Hematopoietic multipotent progenitor cell treated with erythropoietin and hydrocortisone succinate and interleukin-3 and kit ligand, for 15 days (in vitro differentiated cells): ENCODE measurements at regions not wholly inside any gene's neighbourhood (a gene's known extent, or its start where the extent isn't known, plus 50 kb on each side); places are given as distances from the start of the nearest gene placed in this dataset.

ENCODE experiments used
- DNase-seq: peaks from one replicate; pipeline ENCODE4 v3.0.0-alpha.2; 2015; ENCODE audit warnings: low spot score

DNA sequence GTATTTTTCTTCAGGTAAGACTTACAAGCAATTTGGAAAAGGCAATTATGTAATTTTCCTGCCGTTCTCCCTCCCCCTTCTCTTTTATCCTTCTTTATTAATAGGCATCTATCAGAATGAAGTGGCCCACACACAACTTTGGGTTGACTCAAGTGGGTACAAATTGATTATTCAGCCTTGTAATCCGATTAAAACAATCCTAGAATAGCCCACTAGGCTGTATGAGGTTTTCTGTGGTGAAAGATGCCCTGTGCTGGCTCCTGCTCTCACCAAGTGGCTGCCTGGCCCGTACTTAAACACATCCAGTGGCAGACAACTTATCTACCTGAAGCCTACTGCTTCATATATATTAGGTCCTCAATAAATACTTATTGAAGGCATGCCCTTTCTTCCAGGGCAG is 177.3 kb upstream of the C9orf72 start:
- DNase-seq: no peak

DNA sequence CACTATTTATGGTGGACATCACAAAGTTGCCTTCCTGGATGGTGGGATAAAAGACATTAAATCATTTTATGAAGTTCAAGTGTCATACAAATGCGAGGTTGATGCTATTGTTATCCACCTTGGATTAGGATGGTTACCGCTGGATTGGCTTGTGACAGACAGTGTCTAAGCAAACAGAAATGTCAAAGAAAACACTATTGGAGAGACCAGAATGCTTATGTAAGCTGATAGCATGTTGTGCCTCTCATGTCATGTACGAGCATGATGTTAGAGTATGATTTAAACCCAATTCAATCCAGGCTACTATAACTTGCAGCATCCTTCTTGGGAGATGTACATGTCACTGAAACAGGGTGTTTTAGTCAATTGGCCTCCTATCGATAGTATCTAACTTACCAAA is 178.8 kb upstream of the C9orf72 start:
- no peak for DNase-seq

DNA sequence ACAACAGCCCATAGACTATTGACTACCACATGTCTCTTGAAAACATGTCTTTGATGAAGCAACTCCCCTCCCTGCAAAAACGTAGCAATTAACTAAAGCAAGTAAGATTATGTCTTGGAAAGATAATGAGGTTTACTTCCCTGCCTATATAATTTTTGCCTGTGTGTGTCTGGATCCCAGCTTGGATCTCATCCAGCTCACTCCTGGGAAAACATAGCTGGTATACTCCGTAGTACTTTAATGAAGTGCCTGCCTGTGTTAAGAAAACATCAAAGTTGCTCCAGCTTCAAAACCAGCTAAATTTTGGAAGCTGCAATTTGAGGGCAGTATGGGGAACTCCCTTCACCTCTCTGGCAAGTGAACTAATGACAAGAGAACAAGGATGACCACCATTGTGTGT is 182.6 kb upstream of the C9orf72 start:
- DNase-seq: no peak

DNA sequence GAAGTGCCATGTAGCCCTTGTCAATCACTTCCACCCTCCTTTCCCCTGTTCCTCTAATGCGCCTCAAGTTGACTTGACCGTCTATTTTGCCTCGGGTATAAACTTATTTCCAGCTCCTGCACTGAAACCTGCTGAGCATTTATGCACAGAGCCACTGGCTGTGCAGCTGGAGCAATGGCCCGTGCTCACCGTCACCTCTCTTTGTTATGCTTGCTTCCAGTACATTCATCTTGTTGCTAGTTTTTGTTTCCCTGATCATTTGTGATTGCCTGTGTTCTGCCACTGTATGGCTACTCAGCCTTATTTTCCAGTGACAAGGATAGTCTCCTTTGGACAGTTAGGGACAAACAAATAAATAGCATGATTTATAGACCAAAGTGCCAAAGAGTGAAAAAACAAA is 183.1 kb upstream of the C9orf72 start:
- no peak for DNase-seq

DNA sequence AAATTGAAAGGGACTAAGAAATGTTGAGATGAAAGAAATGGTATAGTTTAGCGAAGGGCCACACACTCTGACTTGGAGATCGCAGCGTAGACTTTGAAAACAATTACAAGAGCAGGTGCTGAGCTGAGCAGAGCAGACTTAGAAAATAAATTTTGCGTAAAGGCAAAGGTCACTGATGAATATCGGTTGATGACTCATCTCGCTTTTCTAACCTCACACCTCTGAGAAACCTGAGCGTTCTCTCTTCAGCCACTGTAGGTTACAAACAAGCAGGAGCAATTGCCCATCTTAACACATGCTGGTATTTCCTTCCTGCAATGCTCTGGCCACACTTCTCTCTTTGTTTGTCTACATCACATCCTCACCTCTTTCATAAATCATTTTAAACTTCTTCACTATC is 190.6 kb upstream of the C9orf72 start:
- no peak for DNase-seq

DNA sequence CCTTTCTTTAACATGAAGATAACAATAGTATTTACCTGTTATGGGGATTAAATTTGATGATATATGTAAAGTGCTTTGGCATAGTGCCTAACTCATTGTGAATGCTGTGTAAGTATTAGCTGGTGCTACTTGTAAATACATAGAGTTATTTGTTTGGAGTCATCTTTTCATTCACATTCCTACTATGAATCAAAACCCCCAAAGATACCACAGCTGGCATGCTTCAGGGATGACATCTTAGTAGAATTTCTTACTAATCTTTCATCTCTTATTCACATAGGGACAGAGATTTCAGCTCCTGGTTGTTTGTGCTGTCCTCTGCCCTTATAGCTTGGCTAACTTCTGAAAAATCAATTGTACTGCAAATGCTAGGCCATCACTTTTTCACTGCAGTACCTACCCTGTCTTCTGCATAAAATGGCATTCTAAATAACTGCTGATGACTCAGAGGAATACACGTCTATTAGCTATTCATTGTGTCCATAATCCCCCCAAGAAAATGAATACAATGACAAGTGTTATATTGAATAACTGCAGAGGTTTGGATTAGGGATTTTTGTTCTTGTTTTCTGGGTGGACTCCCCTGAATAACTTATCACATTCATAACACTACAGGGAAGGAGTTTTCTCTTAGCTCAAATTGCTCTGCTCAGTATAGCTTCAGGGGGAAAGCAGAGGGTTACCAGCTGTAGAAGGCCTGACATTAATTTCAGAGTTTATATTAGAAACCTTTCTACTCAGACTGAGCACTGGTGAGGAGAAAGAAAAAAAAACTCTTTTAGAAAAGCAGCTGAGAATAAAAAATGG is 192.2 kb upstream of the C9orf72 start:
- DNase-seq: no peak

DNA sequence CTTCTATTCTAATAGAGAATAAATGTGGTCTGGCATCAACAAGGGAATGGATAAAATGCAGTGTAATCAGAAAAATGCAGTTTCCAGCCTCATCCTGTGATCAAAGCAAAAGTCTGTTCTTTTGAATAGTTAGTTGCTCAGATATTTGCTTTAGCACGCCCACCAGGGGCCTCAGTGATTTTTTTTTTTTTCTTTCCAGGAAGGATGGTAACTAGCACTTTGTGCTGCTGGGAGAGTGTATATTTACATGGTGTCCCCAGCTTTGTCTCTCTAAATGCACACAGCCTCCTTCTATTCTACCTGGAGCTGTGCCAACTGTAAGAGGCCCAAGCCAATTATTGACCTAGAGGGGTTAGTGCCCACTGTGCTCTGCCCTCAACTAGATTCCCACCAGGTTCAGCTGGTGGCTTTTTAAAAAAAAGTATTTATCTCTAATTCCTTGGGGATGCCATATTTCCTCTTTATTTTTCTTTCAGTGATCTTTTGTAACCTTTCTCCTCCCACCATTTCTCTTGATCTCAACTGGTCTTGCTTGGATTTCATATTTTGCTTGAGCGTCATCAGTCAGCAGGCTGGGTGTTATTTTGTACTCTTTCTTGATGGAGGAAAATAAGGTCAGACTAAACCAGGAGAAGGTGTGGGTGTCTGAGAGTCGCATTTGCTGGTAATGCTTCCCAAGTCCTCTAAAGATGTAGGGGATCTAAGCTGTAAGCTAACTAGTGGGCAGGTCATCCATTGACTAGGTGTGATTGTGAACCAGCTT is 193.0 kb upstream of the C9orf72 start:
- DNase-seq: no peak

DNA sequence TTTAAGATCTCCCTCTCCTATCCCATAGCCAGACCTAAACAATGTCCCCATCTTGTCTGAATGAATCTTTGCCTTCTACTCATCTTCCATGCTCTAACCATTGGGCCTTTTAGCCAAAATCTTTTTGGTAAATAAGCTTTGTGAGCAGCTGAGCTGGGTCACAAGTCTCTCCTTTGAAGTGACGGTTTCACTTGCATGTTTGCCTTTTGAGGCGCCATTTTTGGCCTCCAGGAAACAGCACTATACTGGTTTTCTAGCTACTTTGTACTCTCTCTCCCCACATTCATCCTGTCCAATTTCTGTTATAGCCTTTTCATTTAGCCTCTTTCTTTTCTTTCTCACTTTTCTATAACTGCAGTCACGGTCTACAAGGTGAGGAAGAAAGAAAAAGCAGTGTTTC is 195.5 kb upstream of the C9orf72 start:
- no peak for DNase-seq

DNA sequence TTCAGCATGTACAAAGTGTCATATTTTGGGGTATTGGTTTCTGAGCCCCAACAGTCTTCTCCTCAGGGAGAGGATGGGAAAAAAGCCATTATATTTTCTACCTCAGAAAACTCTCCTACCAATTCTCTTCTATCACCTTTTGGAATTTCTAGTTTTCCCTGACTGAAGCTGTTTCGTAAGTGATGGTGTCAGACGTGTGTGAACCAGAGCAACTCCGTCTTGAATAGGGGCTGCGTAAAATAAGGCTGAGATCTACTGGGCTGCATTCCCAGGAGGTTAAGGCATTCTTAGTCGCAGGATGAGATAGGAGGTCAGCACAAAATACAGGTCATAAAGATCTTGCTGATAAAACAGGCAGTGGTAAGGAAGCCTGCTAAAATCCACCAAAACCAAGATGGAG is 197.3 kb upstream of the C9orf72 start:
- DNase-seq: no peak

DNA sequence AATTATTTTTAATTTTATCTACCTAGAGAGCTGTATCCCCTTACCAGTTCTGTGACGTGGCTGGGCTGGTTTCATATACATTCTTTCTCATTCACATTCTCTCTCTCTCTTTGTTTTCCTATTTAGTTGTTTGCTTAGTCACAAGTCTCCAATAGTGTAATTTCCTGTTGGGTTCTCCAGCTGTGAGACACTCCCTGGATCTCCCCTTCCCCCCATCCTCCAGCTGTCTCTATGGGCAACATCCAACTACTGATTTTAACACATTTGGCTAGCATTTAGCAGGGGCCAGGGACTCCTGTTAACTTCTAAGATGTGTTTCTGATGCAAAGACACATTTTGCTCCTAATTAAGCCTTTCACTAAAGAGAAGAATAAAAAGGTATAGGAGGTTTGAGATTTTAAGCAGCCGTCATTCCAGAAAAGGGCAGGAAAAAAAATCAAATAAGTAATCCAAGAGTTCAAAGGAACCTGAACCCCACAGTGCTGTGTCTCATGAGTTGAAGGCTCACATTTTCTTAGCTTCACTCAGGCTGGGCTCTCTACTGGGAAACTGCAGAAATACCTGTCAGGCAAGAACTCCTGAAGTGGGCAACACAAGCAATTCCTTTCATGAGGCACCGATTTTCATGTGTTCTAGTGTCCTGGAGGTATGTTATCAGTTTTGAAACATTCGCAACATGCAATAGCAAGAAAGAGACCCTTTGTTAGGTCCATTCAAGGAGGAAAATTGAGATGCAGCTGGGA is 198.7 kb upstream of the C9orf72 start:
- no peak for DNase-seq

DNA sequence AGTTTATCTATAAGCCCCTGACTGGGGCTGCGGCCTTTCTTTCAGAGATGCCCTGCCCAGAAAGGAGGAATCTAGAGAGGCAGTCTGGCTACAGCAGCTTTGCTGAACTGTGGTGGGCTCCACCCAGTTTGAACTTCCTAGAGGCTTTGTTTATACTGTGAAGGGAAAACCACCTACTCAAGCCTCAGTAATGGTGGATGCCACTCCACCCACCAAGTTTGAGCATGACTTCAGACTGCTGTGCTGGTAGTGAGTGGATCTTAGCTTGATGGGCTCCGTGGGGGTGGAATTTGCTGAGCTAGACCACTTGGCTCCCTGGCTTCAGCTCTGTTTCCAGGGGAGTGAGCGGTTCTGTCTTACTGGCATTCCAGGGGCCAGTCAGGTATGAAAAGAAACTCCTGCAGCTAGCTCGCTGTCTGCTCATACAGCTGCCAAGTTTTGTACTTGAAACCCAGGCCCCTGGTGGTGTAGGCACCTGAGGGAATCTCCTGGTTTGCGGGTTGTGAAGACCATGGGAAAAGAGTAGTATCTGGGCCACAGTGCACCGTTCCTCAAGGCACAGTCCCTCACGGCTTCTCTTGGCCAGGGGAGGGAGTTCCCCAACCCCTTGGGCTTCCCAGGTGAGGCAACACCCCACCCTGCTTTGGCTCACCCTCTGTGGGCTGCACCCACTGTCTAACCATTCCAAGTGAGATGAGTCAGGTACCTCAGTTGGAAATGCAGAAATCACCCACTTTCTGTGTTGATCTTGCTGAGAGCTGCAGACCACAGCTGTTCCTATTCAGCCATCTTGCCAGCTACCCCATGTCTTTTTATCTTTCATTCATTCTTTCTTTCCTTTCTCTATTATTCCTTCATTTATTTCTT is 211.8 kb upstream of the C9orf72 start:
- DNase-seq: no peak

DNA sequence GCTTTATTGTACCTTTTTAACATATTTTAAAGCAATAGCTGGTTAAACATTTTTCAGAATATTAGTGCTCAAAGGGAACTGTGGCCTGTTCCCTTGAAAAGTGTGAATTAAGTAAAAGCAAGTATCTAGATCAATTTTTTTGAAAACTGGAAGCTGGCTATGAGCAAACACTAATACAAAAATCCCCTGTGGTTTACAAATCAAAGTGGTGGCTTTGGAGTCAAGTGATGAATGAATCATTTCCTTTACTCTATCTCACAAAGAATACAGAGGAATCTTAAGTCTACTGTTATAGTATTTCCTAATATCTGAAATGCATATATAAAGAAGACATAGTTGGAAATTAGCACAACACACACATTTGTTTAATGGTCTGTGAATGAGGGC is 212.4 kb upstream of the C9orf72 start:
- no peak for DNase-seq

DNA sequence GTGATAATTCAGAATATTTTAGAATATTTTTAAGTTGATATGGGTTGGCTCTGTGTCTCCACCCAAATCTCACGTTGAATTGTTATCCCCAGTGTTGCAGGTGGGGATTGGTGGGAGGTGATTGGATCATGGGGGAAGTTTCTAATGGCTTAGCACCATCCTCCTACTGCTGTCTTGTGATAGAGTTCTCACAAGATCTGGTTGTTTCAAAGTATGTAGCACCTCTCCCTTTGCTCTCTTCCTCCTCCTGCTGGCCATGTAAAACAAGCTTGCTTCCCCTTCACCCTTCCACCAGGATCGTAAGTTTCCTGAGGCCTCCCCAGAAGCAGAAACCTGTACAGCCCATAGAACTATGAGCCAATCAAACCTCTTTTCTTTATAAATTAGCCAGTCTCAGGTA is 214.6 kb upstream of the C9orf72 start:
- DNase-seq: no peak

DNA sequence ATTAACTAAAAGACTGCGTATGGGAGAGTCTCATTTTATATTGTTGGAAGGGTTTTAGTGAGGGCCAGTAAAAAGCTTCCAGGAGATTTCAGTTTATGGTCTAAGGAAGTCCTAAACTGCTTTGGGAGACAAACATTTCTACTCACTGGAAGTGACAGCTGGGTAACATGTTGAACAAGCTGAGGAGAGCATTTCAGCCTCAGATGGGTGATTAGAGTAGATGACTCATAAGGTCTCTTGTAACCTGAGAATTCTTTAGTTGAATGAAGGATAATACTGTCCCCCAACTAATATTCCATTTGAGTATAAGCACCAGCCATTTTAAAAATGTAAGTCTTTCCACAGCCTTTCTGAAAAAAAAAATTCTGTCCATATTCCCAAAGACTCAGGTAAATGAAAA is 218.0 kb upstream of the C9orf72 start:
- DNase-seq: no peak

DNA sequence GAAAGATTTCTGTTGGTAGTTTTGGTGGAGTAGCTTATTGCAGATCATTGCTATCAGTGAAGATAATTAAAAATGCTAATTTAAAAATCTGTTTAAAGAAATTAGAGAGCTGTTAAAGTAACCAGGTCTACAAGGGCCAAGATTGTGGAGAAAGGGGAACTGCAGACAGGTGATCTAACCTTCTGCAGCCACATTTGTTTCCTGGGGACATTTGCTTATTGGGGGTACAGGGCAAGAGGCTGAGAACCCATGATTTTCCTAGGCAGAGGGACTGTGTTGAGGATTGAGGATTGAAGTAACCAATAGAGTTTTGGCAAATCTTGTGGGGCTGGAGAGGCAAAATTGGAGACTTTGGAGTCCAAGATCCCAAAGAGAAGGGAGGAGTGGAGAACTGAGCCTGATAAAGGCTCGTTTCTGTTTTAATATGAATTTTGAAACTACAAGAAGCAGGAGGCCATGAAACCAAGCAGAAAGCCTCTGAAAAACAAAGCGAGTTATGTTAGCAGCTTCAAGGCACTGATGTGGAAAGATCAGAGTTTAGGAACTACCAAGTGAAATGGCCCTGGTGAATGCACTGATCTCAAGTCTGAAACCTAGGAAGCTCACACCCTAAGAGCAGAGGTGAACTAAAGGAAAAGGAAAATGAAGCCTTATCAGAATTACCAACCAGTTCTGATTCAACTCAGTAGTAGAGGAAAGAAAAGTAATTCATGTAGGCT is 219.8 kb upstream of the C9orf72 start:
- DNase-seq: no peak

DNA sequence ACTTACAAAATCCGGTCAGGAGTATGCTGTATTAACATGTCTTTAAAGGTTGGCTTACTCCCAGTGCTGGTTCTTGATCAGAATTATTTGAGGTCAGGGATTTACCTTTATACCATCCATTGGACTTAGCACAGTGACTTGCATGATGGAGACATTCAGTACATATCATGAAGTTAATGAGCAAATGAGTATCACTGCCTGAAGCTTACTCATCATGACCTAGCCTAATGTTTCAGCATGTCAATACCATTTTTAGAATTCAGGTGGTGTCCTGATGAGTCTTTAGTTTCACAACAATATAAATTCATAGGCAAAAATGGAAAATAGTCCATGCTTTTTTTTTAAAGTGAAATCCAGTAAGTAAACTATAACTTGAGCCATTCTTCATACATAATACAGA is 226.0 kb upstream of the C9orf72 start:
- no peak for DNase-seq

DNA sequence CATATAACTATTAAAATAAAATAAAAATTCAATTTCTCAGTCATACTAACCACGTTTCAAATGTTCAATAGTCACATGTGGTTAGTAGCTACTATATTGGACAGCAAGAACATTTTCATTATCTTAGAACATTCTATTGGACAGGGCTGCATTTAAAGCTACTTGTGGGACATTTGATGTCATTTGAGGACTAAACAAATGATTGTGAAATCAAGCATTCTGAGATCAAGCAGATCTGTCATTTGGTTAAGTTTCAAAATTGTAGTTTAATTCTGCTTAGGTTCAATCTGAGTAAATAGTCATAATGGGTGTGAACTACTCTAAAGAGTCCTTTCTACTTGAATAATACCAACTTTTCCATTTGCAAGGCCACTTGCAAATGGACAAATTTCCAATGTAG is 226.9 kb upstream of the C9orf72 start:
- no peak for DNase-seq

DNA sequence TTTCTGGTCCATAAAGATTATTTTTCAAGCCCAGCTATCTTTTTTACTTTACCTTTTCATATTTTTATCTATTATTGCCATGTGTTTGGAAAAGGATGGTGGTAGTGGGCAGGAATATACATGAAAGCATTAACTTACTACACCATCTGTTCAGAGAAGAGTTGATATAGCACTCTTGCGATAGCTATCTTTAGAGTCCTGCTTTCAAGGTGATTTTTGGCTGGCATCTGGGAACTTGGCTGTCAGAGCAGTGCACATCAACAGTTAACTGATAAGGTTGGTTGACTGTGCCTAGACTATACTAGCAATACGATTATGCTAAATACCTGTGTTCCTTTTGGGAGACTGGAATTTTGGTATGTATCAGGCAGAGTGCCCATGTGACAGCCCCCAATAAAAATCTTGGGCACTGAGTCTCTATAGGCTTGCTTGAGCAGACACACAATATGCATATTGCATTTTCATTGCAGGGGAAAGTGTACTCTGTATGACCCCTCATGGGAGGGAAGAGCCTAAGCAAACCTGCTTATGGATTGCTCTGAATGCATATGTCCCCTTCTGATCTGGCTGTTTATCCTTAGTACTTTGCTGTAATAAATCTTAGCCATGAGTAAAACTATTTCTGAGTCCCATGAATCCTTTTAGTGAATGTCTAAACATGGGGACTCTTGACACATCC is 227.6 kb upstream of the C9orf72 start:
- DNase-seq: no peak

DNA sequence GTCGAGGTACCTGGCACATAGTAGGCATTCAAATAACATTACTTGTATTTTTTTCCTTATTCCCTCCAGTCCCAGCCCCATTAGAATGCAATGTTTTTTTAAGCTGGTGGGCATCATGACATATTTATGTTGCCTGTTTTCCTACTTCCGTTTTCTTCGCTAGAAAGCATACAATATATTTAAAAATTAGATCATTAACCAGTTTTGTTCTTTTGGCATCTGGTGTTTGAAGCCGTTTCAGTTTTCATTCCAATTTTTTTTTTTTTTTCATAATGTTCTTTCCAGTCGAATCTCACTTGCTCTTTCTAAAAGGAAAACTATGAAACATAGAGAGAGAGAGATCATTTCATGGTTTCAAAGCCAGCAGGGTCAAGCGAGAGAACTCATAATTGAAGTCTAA is 228.3 kb upstream of the C9orf72 start:
- no peak for DNase-seq

DNA sequence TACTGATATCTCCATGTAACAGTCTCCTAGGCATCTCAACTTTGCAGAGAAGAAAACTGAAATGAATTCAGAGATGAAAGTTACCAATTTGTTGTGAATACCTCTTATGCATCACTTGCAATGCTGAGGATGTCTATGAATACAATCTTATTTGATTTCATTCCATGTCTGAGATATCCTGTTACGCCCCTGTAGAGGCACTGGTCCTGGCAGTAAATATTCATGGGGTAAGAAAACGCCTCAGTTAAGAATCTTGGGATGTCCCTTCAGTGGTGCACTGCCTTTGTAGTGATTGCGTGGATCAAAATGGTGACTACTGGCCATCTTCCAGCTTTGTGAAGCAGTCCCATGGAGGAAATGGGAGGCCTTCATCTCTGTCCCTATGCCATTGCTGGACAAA is 229.1 kb upstream of the C9orf72 start:
- DNase-seq: no peak

DNA sequence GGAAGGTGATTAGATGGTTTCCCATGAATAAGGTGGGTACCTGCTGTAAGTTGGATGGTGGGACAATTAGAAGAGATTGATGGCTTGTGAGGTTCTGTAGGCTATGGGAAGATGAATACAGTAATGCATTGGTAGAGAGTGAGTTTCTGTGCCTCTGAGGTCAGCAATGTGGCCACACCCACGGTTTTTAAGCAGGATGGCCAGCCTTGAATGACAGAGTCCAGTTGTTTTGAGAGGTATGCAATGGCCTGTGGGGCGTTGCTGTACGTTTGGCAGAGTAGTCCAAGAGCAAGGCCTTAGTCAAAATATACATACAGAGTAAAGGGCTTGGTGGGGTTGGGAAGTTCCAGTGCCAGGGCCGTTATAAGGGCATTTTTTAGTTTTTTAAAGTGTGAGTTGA is 235.6 kb upstream of the C9orf72 start:
- DNase-seq: no peak
